A549 (cell line): ENCODE measurements at regions not wholly inside any gene's neighbourhood (a gene's known extent, or its start where the extent isn't known, plus 50 kb on each side); places are given as distances from the start of the nearest gene placed in this dataset.

Source experiments
- CBX2 ChIP-seq: fragments of 200-600 bp; sonication (generic); IDR thresholded peaks from 2 replicates; pipeline ENCODE4 v1.6.1; 2016; ENCODE audit warnings: low read depth, mild to moderate bottlenecking, borderline replicate concordance
- HDAC2 ChIP-seq: fragments of 200-600 bp; sonication (generic); IDR thresholded peaks from 2 replicates; pipeline ENCODE4 v1.6.1; 2016
- RAD21 ChIP-seq, 2 experiments: fragments of >200 bp in 1 of 2; sonication (Bioruptor Twin) in 1 of 2; formaldehyde crosslinking in 1 of 2; IDR thresholded peaks in 1 of 2; conservative IDR thresholded peaks in 1 of 2; 2 replicates in 1 of 2; 3 replicates in 1 of 2; pipeline ENCODE4 v1.6.1; 2012 to 2018; ENCODE audit warnings: inconsistent platforms in 1 of 2

GRCh38 chr18:33840212-33840593, 262.2 kb downstream of the ASXL3 start:
- TF ChIP-seq HDAC2, result no peak
- no peak for TF ChIP-seq CBX2
- TF ChIP-seq RAD21 (conservative IDR thresholded peaks at IDR 0.05 in 1 of 2, IDR thresholded peaks at IDR 0.05 in 1 of 2), result no peak
